Activated CD4-positive, alpha-beta T cell treated with anti-CD3 and anti-CD28 coated beads, Interleukin-2, amount 50 U/mL, for 48 hours (primary cell): ENCODE measurements at regions not wholly inside any gene's neighbourhood (a gene's known extent, or its start where the extent isn't known, plus 50 kb on each side); places are given as distances from the start of the nearest gene placed in this dataset.

ENCODE experiments used
- DNase-seq, 2 experiments: peaks; one replicate each; pipeline ENCODE4 v3.0.0-alpha.2; 2020

DNA sequence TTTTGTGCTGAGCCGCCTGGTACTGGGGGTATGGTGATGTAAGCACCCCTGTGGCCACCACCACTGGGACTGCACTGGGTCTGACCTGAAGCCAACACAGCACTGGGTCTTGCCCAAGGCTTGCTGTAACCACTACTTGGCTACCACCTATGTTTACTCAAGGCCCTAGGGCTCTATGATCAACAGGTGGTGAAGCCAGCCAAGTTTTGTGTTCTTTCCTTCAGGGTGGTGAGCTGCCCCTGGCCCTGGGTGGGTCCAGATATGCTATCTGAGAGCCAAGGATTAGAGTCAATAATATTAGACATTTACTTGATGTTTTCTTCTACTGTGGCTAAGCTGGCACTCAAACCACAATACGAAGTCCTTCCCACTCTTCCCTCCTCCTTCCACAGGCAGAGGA, 55.1 kb upstream of the PAGE4 start:
- DNase-seq = no peak

- DNase-seq = no peak
Measured at GRCh38 chrX:49767236-49767635, 61.9 kb upstream of the PAGE4 start.

GRCh38 chrX:49762175-49762720, 66.5 kb upstream of the PAGE1 start:
- no peak for DNase-seq

GRCh38 chrX:49761481-49761880, 65.7 kb upstream of the PAGE1 start:
- DNase-seq = no peak

DNA sequence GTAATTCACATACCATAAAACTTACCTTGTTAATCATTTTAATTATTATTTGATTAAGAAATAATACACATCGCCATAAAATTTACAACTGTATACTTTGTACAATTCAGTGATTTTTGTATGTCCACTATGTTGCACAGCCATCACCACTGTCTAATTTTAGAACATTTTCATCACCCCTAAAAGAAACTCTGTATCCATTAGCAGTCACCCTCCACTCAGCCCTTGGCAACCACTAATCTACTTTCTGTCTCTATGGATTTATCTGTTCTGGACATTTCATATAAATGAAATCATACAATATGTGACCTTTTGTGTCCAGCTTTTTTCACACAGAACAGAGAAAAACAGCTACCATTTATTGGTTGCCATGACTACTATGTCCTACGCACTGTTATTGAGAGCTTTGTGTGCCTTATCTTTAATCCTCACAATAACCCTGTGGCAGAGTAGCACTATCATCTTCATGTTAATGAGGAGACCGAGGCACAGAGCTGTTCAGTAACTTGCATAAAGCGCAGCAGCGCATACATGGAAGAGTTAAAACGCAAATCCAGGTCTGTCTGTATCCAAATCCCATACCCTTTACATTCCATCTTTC, 64.6 kb upstream of the PAGE1 start:
- DNase-seq = no peak

DNA sequence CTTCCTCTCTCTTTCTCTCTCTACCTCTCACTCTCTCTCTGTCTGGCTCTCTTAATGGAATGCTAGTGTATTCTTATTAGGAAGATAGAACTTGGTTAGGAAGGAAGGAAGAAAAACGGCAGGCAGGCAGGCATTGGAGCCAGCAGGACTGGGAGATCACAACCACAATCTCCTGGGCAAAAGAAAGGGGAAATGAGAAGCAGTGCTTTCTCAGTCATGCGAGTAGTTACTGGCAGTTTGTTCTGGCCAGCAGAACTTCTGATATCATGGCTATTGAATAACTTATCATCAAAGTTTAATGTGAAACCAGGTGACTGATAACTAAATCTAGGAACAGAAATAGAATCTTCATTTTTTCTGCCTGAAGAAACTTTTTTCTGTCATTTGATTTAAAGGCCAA, 60.9 kb upstream of the PAGE1 start:
- DNase-seq = no peak

DNA sequence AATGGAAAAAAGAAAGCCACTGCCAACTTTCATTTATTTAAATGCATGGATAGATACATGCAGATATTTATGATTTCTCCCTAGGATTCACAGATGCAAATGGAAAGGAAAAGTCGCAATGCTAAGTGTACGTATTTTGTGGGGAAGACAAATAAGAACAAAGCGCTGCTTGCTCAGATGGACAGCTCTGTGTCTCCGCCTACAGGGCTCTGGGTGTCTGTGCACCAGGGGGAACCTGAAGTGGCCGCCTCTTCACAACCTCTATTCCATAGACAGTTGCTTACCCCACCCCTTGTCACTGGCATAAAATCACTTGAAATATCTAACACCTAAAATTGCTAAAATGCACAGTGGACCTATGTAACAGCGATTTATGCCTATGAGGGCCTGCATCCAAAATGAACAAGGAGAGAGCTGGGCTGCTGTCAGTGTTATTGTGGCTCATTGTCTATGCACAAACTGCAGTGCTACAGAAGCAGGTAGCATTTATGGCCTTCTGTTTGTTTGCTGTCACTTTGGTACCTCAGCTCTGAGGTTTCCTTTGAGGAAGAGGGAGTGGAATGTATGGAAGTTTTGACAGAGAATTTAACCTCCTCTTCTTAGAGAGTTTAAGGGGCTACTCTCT, 58.6 kb upstream of the PAGE1 start:
- DNase-seq = peak; percentile 40

GRCh38 chrX:49753691-49754090, 57.9 kb upstream of the PAGE1 start:
- no peak for DNase-seq

GRCh38 chrX:49748211-49748956, 52.6 kb upstream of the PAGE1 start:
- no peak for DNase-seq

DNA sequence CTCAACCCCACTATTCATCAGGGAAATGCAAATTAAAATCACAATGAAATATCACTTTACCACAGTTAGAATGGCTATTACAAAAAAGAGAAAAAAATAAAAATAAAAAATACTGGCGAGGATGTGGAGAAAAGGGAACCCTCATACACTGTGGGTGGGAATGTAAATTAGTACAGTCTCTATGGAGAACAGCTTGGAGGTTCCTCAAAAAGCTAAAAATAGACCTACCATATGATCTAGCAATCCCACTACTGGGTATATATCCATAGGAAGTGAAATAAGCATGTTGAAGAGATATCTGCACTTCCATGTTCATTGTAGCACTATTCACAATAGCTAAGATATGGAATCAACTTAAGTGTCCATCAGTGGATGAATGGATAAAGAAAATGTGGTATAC, 50.5 kb upstream of the PAGE1 start:
- no peak for DNase-seq
